GM18517 (cell line): ENCODE measurements at regions not wholly inside any gene's neighbourhood (a gene's known extent, or its start where the extent isn't known, plus 50 kb on each side); places are given as distances from the start of the nearest gene placed in this dataset.
A peak's percentile ranks its signal among the peaks of the same experiment; 100 is the strongest.

ENCODE experiments used
- ATAC-seq: cut with Tn5 transposase; IDR thresholded peaks from one replicate; pipeline ENCODE4 v1.9.1; 2021; ENCODE audit warnings: mild to moderate bottlenecking, moderate library complexity; ENCODE audit not compliant: unreplicated experiment

DNA sequence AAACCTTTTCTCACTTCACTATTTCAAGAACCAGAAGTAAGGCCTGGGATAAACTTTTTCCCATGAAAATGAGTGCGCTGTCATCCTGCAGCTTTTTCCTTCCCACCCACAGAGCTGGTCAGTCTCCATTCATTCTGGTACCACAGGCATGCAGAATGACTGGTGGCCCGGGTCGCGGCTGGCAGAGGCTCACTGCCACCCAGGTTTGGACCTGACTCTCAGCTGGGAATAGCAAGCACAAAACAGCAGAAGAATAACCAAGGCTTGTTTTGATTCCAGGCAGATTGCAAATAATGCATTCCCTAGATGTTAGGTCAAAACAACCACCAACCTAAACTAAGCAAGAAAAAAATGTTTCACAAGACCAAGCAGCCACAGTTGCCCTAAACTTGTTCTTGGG is 190.5 kb upstream of the NRP1 start:
- no peak for ATAC-seq

DNA sequence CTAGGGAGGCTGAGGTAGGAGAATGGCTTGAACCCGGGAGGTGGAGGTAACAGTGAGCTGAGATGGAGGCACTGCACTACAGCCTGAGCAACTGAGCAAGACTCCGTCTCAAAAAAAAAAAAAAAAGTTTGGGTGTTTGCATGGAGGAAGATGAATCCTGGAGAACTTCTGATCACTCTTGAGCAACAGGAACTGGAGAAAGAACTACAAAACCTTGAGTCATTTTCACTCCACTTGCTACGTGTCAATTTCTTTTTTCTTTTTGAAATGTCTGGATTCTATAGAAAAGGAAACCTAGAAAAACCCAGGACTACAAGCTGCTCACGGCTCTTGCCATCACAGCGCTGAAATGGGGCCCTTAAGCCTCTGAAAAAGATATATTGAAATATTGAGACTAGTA is 189.6 kb upstream of the NRP1 start:
- no peak for ATAC-seq

DNA sequence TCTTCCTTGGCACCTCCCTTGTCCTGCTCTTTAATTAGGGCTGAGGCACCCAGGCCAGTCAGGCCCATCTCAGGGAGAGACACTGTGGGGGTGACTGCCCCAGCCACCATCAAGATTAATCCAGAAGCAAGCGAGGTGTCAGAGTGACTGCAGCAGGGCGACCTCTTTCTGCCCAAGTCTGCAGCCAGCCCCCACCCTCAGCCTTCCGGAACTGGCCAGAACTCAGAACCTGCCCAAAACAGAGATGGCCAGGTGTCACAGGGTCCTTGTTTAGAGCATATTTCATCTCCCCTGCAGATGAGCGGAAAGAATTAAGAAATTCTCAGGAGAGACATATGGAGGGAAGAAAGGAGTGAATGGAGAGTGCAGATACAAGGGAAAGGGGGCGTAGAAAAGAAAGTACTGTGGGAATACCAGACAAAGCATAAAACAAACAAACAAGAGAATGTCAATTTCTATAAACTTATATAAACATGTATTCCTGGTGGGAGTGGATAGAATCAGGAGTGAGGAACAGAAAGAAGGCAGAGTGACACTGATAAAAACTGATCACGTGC is 188.8 kb upstream of the NRP1 start:
- ATAC-seq: no peak

DNA sequence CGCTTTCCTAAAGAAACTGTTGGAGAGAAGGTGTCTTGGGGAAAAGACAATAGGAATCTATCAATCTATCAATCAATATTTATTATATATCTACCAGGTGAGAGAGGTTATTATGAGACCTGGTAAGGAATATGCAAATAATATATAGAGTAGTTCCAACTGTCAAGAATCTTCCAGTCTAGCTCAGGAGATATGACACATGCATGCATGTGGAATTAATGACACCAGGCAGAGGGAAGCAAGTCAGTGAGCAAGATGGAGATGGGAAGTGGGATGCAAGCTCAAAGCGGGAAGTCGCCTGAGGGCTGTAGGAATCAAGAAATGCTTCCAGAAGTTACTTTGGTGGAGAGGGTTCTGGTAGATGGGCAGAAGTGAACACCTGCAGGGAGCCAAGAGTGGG is 187.4 kb upstream of the NRP1 start:
- ATAC-seq: no peak

DNA sequence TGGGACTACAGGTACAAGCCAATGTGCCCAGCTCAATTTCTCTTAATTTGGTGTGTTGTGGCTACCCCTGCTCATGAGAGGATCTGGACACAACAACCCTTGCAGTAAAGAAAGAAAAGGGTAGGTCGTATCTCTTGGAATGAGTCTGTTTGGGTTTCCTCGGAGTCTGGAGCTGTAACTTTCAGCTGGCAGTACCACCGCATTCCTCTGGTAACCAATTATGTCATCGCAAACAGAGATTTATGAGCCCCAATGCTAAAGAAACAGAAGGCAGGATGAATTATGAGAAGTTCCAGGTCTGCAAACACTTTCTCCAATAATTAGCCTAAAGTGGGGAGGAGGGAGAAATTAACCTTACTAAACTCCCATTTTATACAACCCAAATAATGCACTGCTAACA is 186.6 kb upstream of the NRP1 start:
- no peak for ATAC-seq

DNA sequence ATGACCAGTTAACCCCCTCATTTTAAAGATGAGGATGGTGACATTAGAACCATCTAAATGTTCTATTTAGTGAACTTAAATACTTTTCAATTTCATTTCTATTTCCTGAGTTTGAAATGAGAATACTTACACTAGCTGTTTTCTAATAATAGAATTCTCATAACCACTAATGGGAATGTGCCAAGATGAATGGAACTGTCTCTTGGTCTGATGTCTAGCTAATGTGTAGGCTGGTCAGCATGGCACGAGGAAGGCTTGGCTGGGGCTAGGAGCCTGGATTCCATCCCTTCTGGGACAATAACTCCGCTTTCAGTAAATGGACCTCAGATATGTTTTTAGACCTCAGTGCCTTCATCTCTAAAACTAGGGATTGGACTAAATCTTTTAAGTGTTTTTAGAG is 185.8 kb upstream of the NRP1 start:
- no peak for ATAC-seq

DNA sequence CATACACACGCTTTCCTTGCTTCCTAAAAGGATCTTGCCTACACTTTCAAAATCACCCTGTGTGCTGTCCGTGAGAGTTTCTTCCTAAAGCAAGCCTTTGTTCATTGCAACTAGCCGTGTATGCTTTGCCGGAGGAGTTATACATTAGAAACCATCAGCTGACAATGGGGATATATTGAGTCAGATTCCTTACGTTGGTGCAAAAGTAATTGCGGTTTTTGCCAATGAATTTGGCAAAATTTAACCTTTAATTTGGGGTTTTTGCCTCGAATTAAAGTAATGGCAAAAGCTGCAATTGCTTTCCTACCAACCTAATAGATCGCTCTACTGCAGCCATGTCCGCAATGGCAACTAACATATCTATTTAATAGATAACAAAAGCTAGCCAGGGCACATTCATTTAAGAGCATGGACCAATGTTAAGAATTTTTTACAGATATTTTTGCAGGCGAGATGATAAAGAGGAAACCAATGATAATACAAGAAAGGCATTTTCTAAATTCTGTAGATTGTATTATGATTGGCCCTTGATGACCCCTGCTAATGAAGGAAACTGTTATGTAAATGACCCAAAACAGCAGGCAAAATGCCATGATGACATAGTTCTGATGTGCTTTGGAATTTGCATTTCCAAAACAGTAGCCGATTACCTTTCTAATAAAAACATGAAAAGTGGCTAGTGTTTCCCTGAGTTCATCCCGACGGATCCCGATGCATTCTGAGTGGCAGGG is 184.8 kb upstream of the NRP1 start:
- ATAC-seq: no peak

DNA sequence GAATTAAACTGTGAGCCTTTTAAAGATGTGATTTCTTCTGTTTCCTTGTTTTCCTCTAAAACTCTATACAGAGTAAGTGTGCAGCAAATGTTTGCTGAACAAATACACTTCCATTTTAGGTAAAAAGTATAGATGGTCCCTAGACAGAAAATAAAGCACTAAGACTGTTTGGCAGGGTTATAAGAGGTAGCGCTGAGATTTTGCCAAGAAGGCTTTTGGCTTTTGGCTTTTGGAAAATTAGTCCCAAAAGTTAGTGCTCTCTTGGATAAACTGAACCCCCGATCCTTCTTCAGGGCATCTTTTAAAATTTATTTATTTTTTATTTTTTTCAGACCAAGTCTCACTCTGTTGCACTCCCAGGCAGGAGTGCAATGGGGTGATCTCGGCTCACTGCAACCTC is 175.7 kb upstream of the NRP1 start:
- no peak for ATAC-seq

DNA sequence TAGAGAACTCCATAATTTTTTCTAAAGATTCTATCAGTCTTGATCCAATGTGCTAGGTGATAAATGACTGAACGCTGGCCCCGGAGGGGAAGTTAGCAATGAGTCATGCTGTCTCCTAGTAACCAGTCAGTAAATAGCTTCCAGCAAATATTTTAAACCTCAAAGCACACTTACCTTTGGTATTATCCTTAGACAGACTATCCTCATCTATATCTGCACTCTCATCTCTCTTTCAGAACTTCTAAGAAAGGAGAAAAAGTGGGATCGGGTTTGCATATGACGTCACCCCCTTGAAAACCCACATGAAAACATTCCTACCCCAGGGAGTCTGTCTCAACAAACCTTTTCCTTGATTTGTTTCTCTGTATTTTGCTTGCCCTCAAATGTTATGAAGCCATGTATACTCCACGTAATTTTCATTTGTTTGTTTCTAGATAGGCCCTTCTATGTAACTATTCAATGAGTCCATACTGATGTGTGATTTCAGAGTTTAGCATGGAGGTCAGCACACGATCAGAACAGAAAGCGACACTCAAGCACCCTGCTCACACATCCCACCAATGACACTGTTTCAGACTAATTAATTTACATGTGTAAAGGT is 174.9 kb upstream of the NRP1 start:
- ATAC-seq: peak; percentile 81

DNA sequence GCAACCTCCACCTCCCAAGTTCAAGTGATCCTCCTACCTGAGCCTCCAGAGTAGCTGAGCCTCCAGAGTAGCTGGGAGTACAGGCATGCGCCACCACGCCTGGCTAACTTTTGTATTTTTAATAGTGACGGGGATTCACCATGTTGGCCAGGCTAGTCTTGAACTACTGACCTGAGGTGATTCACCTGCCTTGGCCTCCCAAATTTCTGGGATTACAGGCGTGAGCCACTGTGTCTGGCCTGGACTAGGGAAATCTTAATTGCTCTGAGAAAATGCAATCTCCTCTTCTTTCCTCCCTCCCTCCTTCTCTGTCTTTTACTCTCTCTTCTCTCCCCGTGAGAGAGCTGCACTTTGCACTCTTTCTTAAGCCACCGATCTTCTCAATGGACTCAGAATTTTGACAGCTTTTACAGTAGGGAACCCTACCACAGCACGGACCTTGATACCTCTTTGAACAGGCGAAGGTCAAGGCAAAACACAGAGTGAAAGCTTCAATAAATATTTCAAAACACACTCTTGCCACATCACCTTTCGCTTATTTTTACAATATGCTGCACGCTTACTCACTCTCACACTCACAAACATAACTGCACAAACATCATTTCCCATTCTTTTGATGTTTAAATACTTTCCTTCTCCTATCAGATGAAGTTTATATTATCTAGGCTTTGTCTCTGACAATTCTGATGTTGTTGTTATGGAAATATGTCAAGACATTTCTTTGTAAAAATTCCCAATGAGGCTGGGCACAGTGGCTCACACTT is 173.4 kb upstream of the NRP1 start:
- ATAC-seq: no peak

DNA sequence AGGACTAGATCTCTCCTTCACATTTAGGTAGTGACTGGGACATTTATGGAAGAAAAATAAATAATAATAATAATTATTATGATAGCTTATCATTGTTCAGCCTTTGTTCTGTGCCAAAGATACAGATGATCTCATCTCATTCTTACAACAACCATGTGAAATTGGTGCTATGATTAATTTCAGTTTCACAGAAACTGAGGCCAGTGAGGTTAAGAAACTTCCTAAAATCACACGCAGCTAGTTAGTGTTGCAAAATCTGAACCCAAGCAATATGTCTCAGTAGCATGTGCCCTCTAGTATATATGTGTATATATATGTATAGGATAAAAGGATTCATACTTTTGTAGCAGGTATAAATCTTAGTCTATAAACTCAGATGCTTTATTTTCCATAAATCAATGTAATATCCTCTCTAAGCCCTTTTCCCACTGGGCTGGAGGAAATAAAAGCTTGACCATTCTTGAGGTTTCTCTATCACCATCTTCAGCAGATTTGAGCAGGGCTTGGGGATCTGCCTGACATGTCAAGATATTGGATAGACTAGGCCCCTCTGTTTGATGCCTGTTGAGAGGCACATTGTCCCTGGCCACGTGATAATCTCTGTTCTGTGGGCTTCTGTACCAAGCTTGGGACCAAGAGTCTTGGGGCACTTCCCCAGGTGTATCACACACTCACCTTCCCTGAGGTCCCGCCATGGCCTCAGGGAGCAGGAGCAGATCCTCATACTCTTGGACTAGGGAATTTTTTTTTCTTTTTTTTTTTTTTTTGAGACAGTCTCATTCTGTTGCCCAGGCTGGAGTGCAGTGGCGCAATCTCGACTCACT is 172.6 kb upstream of the NRP1 start:
- ATAC-seq: peak; percentile 87

DNA sequence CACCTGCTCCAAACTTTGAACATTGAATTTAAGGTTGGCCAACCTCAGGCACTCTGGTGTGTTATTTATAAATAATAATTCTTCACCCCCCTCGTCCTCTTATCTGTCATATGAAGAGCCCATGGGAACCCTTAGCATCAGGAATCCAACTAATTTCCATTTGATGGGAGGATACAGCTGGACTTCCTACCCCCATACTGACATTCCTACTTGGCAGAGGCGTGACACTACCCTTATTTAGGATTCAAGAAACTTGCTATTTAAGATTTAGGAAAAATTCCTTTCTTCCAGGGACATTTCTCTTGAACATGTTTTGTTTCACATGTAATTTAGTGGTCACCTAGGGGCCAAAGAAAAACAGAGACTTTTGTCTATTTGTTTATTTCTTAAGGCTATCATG is 171.9 kb upstream of the NRP1 start:
- no peak for ATAC-seq

DNA sequence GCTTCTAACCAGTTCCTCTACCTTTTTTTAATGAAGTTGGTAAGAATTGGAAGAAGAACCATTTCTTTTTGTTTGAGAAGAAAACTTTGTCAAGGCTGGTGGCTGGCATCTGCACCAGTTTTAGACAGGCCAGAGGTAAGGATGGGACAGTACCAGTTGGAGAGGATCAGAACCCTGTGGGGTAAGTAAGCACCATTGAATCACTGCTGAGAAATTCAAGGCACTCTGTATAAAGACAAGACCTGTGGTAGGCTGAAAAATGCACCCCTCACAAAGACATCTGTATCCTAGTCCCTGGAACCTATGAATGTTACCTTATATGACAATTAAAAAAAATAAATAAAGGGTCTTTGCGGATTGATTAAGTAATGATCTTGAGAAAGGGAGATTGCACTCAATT is 166.7 kb upstream of the NRP1 start:
- ATAC-seq: no peak

DNA sequence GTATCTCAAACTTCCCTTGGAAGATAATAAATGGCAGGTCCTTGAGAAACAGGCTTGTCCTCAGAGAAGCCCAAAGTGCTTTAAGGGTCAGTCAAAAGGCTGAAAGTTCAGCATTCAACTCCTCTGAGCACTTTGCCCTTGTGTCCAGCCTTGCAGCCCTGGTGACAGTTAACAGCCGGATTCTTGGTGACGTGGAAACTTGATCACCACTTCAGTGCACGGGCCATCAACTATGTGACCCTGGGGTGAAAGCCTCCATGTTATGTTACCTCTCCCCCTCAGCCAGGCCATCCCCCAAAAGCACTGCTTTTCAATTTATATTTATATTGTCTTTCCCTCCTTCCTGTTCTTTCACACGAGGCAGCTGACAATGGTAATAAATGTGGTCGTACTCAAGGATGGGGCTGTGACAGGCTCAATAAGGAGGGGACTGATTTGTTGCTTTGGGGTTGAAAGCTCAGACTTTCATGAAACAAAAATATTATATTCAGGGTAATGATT is 164.0 kb upstream of the NRP1 start:
- no peak for ATAC-seq

DNA sequence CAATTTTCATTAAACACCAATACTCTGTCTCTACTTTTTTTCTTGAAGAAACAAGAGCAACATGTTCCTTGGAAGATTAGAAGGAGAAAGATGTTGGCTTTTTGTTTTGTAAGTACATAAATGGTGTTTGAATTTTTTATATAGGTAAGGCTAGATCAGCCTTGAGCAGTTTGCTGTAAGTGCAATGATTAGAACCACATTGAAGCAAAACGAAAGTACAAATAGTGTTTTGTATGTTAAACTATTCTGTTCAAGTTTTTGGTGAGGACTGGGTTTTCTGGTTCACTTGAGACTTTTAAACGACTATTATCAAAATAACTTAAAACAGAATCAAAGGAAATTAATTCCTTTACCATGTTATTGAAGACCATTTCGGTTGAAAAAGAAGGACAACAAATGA is 162.9 kb upstream of the NRP1 start:
- no peak for ATAC-seq

DNA sequence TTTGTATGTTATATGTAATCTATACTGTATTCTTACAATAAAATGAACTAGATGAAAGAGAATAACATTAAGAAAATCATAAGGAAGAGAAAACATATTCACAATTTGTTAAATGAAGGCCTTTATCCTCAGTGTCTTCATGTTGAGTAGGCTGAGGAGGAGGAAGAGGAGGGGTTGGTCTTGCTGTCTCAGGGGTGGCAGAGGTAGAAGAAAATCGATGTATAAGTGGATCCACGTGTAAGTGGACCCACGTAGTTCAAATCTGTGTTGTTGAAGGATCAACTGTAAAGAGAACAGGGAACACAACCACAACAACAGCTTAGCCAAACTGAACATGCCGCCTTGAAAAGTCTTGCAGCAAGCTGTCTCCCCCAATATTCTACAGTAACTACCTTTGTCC is 161.6 kb upstream of the NRP1 start:
- ATAC-seq: no peak

DNA sequence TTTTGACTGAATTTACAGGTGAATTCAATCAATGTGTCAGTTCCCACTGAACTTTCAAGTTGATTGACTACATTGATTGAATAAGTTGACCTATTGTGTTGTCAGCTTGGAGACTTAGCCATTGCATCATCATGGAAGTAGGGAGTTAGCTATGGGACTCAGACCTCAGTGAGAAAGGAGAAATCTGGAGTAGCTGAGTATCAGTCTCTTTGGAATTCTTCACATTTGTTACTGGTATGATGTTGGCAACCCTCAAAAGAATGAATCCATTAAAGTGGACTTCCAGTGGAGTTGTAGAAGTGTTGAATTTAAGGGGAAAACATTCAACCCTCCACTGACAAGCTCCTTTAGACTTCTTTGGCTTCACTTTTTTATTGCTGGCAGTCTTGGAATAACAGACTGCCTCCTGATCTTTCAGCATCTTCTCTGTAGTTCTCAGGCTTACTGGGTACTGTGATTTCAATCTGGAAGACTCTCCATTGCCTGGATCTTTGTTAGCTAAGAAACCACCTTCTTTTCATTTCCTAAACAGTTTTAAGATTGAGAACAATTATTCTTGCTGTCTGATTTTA is 160.3 kb upstream of the NRP1 start:
- no peak for ATAC-seq

DNA sequence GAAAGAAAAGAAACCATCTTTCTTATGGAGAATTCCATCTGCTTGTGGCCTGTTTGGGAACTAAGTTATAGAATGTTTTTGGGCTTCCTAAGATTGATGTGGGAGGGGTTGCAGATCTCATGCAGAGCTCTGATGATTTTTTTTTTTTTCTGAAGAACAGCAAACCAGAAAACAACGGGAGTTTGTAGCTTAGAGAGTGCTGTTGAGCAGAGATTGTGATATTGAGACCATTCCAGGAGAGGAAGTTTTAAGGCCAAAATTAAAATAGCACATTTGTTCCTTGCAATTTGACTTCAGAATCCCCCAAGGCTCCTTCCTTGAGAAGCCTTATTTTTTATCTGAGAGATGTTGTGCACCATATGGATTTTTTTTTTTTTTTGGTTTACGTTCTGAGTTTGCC is 159.5 kb upstream of the NRP1 start:
- ATAC-seq: no peak

DNA sequence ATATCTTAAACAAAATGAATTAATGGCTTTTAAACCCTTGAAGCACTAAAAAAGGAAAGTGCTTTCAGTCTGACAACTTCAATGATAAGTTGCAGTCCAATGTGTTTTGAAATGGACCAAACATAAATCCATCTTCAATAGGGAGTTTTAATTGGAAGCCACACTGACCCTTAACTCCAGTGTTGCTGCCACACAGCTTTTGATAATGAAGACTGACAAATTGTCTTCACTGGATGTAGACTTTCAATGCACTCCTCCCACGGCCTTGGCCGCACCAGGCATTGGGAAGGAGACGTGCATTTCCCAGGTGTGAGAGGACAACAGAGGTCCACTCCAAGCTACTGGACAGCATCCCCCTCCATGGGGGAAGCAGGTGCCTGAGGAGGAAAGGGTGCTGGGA is 159.0 kb upstream of the NRP1 start:
- ATAC-seq: no peak

DNA sequence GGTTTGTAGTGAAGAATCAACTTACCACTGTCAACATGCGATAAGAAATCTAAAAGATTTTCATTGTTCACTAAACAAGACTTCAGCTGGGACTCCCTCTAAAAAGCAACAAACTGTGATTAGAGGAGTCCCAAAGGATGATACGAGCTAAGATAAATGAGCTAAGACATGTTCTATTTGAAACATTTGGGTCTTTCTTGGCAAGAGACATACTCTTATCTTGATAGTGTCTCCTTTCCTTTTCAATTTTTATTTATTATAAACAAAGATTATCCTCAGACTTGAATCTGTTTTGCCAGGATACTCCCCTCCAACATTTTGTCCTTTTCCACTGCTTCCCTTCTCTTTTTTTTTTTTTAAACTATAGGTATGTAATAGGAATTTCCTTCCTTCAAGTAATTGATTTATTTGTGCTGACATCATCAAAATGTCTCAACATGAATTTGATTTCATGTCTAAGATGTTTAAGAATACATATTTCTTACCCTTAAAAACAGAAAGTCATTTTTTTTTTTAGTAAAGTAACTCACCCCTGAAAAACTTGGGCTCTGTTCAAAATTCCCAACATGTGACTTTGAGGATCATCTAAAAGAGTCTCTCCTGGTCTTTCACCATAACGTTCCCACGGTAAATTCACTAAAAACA is 158.4 kb upstream of the NRP1 start:
- no peak for ATAC-seq
